Uterus (tissue), 2 donors: ENCODE measurements at regions not wholly inside any gene's neighbourhood (a gene's known extent, or its start where the extent isn't known, plus 50 kb on each side); places are given as distances from the start of the nearest gene placed in this dataset.

Experiments used
- POLR2A ChIP-seq, 2 donors: fragments of 450-650 bp; IDR thresholded peaks; one replicate each; pipeline ENCODE4 v1.6.1; 2016; ENCODE audit warnings: antibody characterized with exemption in 2 of 2, mild to moderate bottlenecking in 1 of 2, moderate library complexity in 1 of 2
- TF ChIP-seq, protein P1 (sequence below), 4 experiments: fragments of 200-600 bp in 2 of 4; fragments of 450-650 bp in 2 of 4; sonication (generic) in 2 of 4; IDR thresholded peaks; one replicate each; pipeline ENCODE4 v1.5.1; 2016 to 2019; ENCODE audit warnings: antibody characterized with exemption in 4 of 4, mild to moderate bottlenecking in 2 of 4, moderate library complexity in 1 of 4

GRCh38 chr1:222994511-222995235 is 148.4 kb downstream of the TLR5 start:
- TF ChIP-seq, protein P1, sequence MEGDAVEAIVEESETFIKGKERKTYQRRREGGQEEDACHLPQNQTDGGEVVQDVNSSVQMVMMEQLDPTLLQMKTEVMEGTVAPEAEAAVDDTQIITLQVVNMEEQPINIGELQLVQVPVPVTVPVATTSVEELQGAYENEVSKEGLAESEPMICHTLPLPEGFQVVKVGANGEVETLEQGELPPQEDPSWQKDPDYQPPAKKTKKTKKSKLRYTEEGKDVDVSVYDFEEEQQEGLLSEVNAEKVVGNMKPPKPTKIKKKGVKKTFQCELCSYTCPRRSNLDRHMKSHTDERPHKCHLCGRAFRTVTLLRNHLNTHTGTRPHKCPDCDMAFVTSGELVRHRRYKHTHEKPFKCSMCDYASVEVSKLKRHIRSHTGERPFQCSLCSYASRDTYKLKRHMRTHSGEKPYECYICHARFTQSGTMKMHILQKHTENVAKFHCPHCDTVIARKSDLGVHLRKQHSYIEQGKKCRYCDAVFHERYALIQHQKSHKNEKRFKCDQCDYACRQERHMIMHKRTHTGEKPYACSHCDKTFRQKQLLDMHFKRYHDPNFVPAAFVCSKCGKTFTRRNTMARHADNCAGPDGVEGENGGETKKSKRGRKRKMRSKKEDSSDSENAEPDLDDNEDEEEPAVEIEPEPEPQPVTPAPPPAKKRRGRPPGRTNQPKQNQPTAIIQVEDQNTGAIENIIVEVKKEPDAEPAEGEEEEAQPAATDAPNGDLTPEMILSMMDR (IDR thresholded peaks at IDR 0.05), result no peak
- no peak for TF ChIP-seq POLR2A (IDR thresholded peaks at IDR 0.05)
